HG03175 (cell line): ENCODE measurements at regions not wholly inside any gene's neighbourhood (a gene's known extent, or its start where the extent isn't known, plus 50 kb on each side); places are given as distances from the start of the nearest gene placed in this dataset.
A peak's percentile ranks its signal among the peaks of the same experiment; 100 is the strongest.
"Not testable (repeated sequence)": the region's sequence is repeated elsewhere in the genome, so short reads cannot be mapped to it uniquely, and the experiment has no call there.

ENCODE experiments used
- ATAC-seq: cut with Tn5 transposase; IDR thresholded peaks from one replicate; pipeline ENCODE4 v1.9.1; 2021; ENCODE audit warnings: mild to moderate bottlenecking, moderate library complexity; ENCODE audit not compliant: unreplicated experiment

GRCh38 chr17:20633268-20634059 is 53.9 kb downstream of the CDRT15L2 start:
- ATAC-seq = not testable (repeated sequence)

- ATAC-seq = not testable (repeated sequence)
Measured at GRCh38 chr17:20640147-20640546, 60.6 kb downstream of the CDRT15L2 start.

GRCh38 chr17:20646661-20647272 is 67.2 kb downstream of the CDRT15L2 start:
- ATAC-seq = not testable (repeated sequence)

- peak; percentile 80 for ATAC-seq
Measured at GRCh38 chr17:20649097-20649767, 69.7 kb downstream of the CDRT15L2 start.

GRCh38 chr17:20651022-20651421 is 71.5 kb downstream of the CDRT15L2 start:
- not testable (repeated sequence) for ATAC-seq

- ATAC-seq = not testable (repeated sequence)
Measured at GRCh38 chr17:20651736-20652135, 72.2 kb downstream of the CDRT15L2 start.

- ATAC-seq = not testable (repeated sequence)
Measured at GRCh38 chr17:20653391-20653790, 73.9 kb downstream of the CDRT15L2 start.

GRCh38 chr17:20654114-20654513 is 74.6 kb downstream of the CDRT15L2 start:
- not testable (repeated sequence) for ATAC-seq

GRCh38 chr17:20654575-20654974 is 75.1 kb downstream of the CDRT15L2 start:
- ATAC-seq = not testable (repeated sequence)

GRCh38 chr17:20665103-20665955 is 85.8 kb downstream of the CDRT15L2 start:
- ATAC-seq = not testable (repeated sequence)

GRCh38 chr17:20666689-20667088 is 87.2 kb downstream of the CDRT15L2 start:
- not testable (repeated sequence) for ATAC-seq

GRCh38 chr17:20667712-20668111 is 88.2 kb downstream of the CDRT15L2 start:
- ATAC-seq = not testable (repeated sequence)

GRCh38 chr17:20668316-20668715 is 88.8 kb downstream of the CDRT15L2 start:
- ATAC-seq = not testable (repeated sequence)

GRCh38 chr17:20668868-20669267 is 89.3 kb downstream of the CDRT15L2 start:
- ATAC-seq = not testable (repeated sequence)

- ATAC-seq = not testable (repeated sequence)
Measured at GRCh38 chr17:20670506-20670905, 91.0 kb downstream of the CDRT15L2 start.

- ATAC-seq = not testable (repeated sequence)
Measured at GRCh38 chr17:20674374-20674773, 94.8 kb downstream of the CDRT15L2 start.

GRCh38 chr17:20675707-20676106 is 96.2 kb downstream of the CDRT15L2 start:
- ATAC-seq = peak; percentile 41

GRCh38 chr17:20676656-20677055 is 97.1 kb downstream of the CDRT15L2 start:
- ATAC-seq = not testable (repeated sequence)

GRCh38 chr17:20677469-20677868 is 97.9 kb downstream of the CDRT15L2 start:
- ATAC-seq = not testable (repeated sequence)

GRCh38 chr17:20678424-20678823 is 98.9 kb downstream of the CDRT15L2 start:
- peak; percentile 53 for ATAC-seq
